ENCODE measurements at regions not wholly inside any gene's neighbourhood (a gene's known extent, or its start where the extent isn't known, plus 50 kb on each side); places are given as distances from the start of the nearest gene placed in this dataset.

DNA sequence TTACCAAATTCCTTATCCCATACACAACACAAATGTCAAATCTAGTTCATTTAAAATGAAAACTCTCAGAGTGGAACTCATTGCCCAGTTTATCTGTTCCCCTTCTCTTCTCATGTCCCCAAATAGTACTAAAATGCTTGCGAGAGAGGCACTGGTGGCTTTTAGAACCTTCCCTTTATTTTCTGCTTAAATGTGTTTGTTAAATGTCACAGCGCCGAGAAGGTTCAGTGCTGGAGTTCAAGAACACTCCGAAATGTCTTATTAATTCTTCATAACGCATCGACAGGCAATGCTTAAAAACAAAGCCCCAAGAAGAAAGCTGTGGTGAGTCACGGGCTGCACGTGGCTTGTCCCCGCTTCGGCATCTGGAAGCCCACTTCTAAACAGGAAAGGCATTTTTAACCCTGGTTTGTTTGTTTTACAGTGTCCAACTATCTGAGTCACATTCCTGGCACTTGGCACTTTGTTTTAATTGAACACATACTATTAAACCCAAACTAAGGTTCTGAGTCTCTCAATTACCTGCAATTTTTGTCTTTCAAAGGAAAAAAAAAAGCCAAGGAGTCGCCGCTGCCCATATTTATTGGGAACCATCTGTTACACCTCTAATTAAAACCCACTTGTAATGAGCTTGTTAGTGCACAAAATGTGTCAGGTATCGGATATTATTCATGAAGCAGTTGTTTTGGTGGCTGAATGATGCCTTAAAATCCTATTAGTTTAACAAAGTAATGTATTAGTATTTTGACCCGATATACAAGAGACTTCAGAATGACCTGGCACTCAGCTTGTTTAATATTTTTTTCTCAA lies 49.9 kb upstream of the MGMT start:
- TF ChIP-seq, protein P1, sequence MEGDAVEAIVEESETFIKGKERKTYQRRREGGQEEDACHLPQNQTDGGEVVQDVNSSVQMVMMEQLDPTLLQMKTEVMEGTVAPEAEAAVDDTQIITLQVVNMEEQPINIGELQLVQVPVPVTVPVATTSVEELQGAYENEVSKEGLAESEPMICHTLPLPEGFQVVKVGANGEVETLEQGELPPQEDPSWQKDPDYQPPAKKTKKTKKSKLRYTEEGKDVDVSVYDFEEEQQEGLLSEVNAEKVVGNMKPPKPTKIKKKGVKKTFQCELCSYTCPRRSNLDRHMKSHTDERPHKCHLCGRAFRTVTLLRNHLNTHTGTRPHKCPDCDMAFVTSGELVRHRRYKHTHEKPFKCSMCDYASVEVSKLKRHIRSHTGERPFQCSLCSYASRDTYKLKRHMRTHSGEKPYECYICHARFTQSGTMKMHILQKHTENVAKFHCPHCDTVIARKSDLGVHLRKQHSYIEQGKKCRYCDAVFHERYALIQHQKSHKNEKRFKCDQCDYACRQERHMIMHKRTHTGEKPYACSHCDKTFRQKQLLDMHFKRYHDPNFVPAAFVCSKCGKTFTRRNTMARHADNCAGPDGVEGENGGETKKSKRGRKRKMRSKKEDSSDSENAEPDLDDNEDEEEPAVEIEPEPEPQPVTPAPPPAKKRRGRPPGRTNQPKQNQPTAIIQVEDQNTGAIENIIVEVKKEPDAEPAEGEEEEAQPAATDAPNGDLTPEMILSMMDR (IDR thresholded peaks at IDR 0.05) = no peak
- no peak for TF ChIP-seq POLR2A (IDR thresholded peaks at IDR 0.05)
